ENCODE measurements at regions not wholly inside any gene's neighbourhood (a gene's known extent, or its start where the extent isn't known, plus 50 kb on each side); places are given as distances from the start of the nearest gene placed in this dataset.

DNA sequence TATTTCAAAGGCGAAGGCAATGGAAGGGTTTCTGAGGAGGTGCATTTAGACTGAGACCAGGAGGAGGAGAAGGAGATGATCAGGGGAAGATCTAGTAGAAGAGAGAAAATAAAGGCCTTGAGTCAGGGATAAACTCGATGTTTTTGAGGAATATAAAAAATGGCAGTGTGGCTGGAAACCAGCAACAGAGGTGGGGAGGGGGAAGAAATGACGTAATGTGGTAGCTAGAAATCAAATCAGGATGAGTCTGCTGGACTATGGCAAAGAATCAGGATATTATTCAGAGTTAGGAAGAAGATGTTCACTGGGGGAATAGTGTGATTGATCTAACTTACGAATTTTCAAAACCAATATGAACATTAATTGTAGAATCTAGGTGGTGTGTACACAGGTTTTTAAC is 1673.9 kb upstream of the WWC1 start:
- TF ChIP-seq CTCF (IDR thresholded peaks at IDR 0.05) (no peak), RELA (CRISPR knock-in tag; IDR thresholded peaks at IDR 0.05; ENCODE audit: borderline replicate concordance) (no peak)
